T-helper 17 cell (primary cell): ENCODE measurements at regions not wholly inside any gene's neighbourhood (a gene's known extent, or its start where the extent isn't known, plus 50 kb on each side); places are given as distances from the start of the nearest gene placed in this dataset.

Experiments used
- ATAC-seq: fragments of 150-1000 bp; cut with Tn5 transposase; 2 replicates; pipeline ENCODE4 v1.10.0; 2021; ENCODE audit warnings: mild to moderate bottlenecking, moderate library complexity
- DNase-seq, 3 donors: peaks; one replicate each; pipeline versions ENCODE4 v3.0.0 to v3.0.0-alpha.2; 2020 to 2021
- H3K9me3 ChIP-seq: one replicate; pipeline ENCODE4 v1.7.0; 2013; ENCODE audit warnings: low read length, mild to moderate bottlenecking; ENCODE audit not compliant: control insufficient read depth, poor library complexity, severe bottlenecking
- H3K27ac Mint-ChIP-seq: one replicate; pipeline ENCODE4 v1.8.0; 2022; ENCODE audit warnings: mild to moderate bottlenecking, moderate library complexity, mixed read lengths
- H3K27me3 Mint-ChIP-seq: one replicate; pipeline ENCODE4 v1.8.0; 2022; ENCODE audit warnings: mixed read lengths
- H3K36me3 Mint-ChIP-seq: one replicate; pipeline ENCODE4 v1.8.0; 2022; ENCODE audit warnings: low read depth, mixed read lengths
- H3K4me1 Mint-ChIP-seq: one replicate; pipeline ENCODE4 v1.8.0; 2022; ENCODE audit warnings: mild to moderate bottlenecking, mixed read lengths
- H3K4me3 Mint-ChIP-seq: one replicate; pipeline ENCODE4 v1.8.0; 2022; ENCODE audit warnings: mild to moderate bottlenecking, moderate library complexity, mixed read lengths

GRCh38 chr13:74325106-74325505 lies 190.9 kb upstream of the KLF12 start:
- Mint-ChIP-seq H3K4me1 (peaks cover 7% of the 10 kb centered on the region), H3K36me3 (peaks cover 7% of the 10 kb centered on the region), H3K27me3 (no peaks in the 10 kb centered on the region), H3K27ac (no peak overlapping the region), H3K4me3 (no peak overlapping the region)
- DNase-seq: no peak
- no peaks in the 10 kb centered on the region for H3K9me3 ChIP-seq
- ATAC-seq: no peak

DNA sequence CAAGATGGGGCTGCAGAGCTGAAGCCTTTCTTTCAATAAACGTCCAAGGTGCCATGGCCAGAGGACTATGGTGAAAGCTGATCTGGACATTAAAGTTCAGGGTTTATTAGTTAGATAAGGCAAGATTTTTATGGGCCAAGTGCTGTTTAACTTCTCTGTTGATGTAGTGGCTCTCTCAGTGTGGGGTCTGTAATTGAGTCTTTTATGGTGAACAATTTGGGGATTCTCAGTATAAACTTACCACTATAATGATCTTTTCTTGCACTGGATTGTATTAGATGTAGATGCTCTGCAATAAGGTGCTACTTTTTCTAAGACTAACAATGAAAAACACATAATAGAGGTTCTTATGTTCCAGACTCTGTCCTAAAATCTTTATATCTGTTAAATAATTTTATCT lies 190.1 kb upstream of the KLF12 start:
- Mint-ChIP-seq H3K36me3 (peaks cover 7% of the 10 kb centered on the region), H3K27ac (no peak overlapping the region), H3K4me1 (peaks cover 4% of the 10 kb centered on the region), H3K4me3 (no peak overlapping the region), H3K27me3 (no peaks in the 10 kb centered on the region)
- ATAC-seq (no peak), DNase-seq (no peak)
- H3K9me3 ChIP-seq: no peaks in the 10 kb centered on the region

DNA sequence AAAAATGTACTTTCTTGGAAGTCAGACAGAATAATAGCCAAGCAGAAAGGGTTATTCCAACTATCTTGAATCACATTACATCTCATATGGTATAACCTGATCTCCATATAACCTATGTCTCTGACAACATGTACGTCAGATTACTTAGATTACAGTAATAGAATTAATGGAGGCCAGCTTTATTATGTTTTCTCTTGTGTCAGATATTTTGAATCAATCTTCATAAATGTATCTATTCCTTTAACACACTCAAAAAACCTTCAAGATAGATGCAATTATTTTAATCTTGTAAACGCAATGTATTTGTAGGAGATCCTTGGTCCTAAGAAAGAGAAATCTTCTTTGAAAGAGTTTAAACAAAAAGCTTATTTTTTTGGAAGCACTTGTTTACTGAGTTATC lies 188.4 kb upstream of the KLF12 start:
- H3K27ac Mint-ChIP-seq: no peak overlapping the region
- ATAC-seq: no peak
- no peak overlapping the region for H3K4me3 Mint-ChIP-seq
- DNase-seq: no peak
- no peaks in the 10 kb centered on the region for H3K27me3 Mint-ChIP-seq
- H3K4me1 Mint-ChIP-seq: peaks cover 4% of the 10 kb centered on the region
- H3K36me3 Mint-ChIP-seq: peaks cover 7% of the 10 kb centered on the region
- H3K9me3 ChIP-seq: no peaks in the 10 kb centered on the region

- Mint-ChIP-seq H3K27ac (no peak overlapping the region), H3K4me3 (no peak overlapping the region), H3K27me3 (no peaks in the 10 kb centered on the region), H3K36me3 (peaks cover 3% of the 10 kb centered on the region), H3K4me1 (peaks cover 12% of the 10 kb centered on the region)
- no peaks in the 10 kb centered on the region for H3K9me3 ChIP-seq
- no peak for ATAC-seq
- DNase-seq: no peak
Measured at GRCh38 chr13:74320282-74320681, 186.1 kb upstream of the KLF12 start.

GRCh38 chr13:74316547-74316946 lies 182.3 kb upstream of the KLF12 start:
- H3K27me3 Mint-ChIP-seq: no peaks in the 10 kb centered on the region
- no peak overlapping the region for H3K27ac Mint-ChIP-seq
- H3K4me3 Mint-ChIP-seq: no peak overlapping the region
- peaks cover 2% of the 10 kb centered on the region for H3K36me3 Mint-ChIP-seq
- DNase-seq (no peak), ATAC-seq (no peak)
- H3K4me1 Mint-ChIP-seq: peaks cover 10% of the 10 kb centered on the region
- H3K9me3 ChIP-seq: no peaks in the 10 kb centered on the region

DNA sequence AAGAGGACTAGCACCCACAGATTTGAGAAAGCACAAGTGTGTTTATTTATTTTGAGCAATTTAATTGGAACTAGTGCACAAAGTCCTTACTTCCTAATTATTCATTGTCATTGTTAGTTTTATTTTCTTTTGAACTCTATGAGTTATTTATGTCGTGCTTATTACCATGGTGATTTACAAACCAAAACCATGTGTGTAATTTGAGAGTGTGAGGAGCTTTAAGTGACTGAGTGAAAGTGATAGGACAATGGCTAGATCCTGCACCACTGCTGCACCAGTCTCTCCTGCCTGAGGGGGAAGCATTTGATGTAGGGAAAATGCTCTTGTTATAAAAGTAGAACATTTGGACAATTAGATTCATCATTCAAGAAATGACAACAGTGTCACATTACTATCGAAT lies 172.3 kb upstream of the KLF12 start:
- ATAC-seq: peak; percentile 36

GRCh38 chr13:74305876-74306275 lies 171.7 kb upstream of the KLF12 start:
- DNase-seq (no peak), ATAC-seq (peak; percentile 41)
- H3K9me3 ChIP-seq: no peaks in the 10 kb centered on the region
- no peaks in the 10 kb centered on the region for H3K36me3 Mint-ChIP-seq
- no peak overlapping the region for H3K27ac Mint-ChIP-seq
- H3K4me3 Mint-ChIP-seq: no peak overlapping the region
- H3K27me3 Mint-ChIP-seq: no peaks in the 10 kb centered on the region
- no peaks in the 10 kb centered on the region for H3K4me1 Mint-ChIP-seq

More for the DNA sequence above, 172.3 kb upstream of the KLF12 start:
- H3K36me3 Mint-ChIP-seq: no peaks in the 10 kb centered on the region
- H3K4me3 Mint-ChIP-seq: no peak overlapping the region
- H3K27ac Mint-ChIP-seq: no peak overlapping the region
- DNase-seq: no peak
- no peaks in the 10 kb centered on the region for H3K9me3 ChIP-seq
- H3K4me1 Mint-ChIP-seq: no peaks in the 10 kb centered on the region
- H3K27me3 Mint-ChIP-seq: no peaks in the 10 kb centered on the region

- DNase-seq (no peak), ATAC-seq (no peak)
- peaks cover 3% of the 10 kb centered on the region for H3K4me1 Mint-ChIP-seq
- no peaks in the 10 kb centered on the region for H3K9me3 ChIP-seq
- H3K27me3 Mint-ChIP-seq: no peaks in the 10 kb centered on the region
- no peak overlapping the region for H3K27ac Mint-ChIP-seq
- H3K4me3 Mint-ChIP-seq: no peak overlapping the region
- H3K36me3 Mint-ChIP-seq: peaks cover 2% of the 10 kb centered on the region
Measured at GRCh38 chr13:74301258-74301935, 167.2 kb upstream of the KLF12 start.

GRCh38 chr13:74300162-74300561 lies 166.0 kb upstream of the KLF12 start:
- ATAC-seq: no peak
- no peak overlapping the region for H3K4me3 Mint-ChIP-seq
- no peak overlapping the region for H3K27ac Mint-ChIP-seq
- DNase-seq: no peak
- peaks cover 2% of the 10 kb centered on the region for H3K36me3 Mint-ChIP-seq
- H3K27me3 Mint-ChIP-seq: no peaks in the 10 kb centered on the region
- peaks cover 9% of the 10 kb centered on the region for H3K4me1 Mint-ChIP-seq
- H3K9me3 ChIP-seq: no peaks in the 10 kb centered on the region

- H3K36me3 Mint-ChIP-seq: peaks cover 5% of the 10 kb centered on the region
- no peaks in the 10 kb centered on the region for H3K9me3 ChIP-seq
- H3K4me3 Mint-ChIP-seq: no peak overlapping the region
- no peaks in the 10 kb centered on the region for H3K27me3 Mint-ChIP-seq
- DNase-seq (no peak), ATAC-seq (no peak)
- H3K27ac Mint-ChIP-seq: no peak overlapping the region
- peaks cover 13% of the 10 kb centered on the region for H3K4me1 Mint-ChIP-seq
Measured at GRCh38 chr13:74299721-74300120, 165.5 kb upstream of the KLF12 start.

DNA sequence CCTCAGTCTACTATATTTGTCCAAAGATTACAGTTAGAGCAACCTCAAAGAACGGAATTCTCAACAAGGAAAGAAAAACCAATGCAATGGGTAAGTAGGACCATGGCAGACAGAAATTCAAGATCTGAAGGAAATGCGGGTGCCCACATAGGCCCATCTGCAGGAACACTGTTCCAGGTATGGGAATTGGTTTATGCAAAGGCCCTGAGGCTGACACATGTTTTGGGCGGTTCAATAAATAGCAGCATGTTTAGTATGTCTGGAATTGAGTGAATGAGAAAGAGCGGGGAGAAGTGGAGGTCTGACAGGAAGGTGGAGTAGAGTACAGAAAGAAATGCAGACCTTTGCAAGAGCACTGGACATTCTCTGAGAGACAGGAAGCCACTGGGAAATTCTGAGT lies 164.7 kb upstream of the KLF12 start:
- ATAC-seq: no peak
- Mint-ChIP-seq H3K27ac (no peak overlapping the region), H3K4me1 (peaks cover 13% of the 10 kb centered on the region), H3K4me3 (no peak overlapping the region), H3K27me3 (no peaks in the 10 kb centered on the region), H3K36me3 (peaks cover 5% of the 10 kb centered on the region)
- DNase-seq: no peak
- H3K9me3 ChIP-seq: no peaks in the 10 kb centered on the region

DNA sequence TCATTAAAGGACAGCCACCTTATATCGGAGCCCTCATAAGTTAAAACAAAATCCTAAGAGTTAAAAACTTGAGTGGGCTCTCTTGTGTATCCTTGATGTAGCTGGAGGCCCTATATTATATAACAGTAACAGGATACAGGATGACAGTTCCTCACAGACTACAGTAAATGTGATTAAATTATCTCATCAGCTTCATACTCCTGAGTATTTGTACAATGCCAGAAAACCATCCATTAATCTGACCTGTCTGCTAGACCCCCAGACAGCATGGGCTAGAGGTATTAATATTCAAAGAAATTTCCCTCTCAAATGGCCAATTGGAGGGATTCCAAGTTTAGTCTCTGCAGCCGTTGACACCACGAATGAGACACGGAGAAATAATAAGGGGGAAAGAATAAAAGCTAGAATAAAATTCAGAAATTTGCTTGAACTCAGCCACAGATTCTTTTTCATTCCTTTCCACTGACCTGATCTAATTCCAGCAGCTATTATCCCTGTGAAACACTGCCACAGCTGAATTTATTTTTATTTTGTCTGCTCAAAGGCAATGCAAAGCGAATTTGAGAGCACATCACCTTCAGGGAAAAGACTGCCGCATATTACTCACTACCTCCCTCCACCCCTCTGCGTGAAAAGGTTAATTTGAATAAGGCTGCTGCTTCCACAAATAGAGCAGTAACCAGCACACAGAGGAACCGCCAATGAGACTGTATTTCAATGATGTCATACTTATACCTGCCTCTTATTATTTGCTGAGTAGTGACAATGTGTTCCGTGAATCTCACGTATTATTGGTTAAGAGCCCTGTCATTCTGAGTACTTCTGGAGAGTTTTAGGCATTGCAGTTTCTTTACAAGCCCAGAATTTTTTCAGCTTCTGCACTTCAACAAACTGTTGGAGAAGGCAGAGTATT lies 155.9 kb upstream of the KLF12 start:
- H3K27ac Mint-ChIP-seq: peak overlapping the region; percentile 99
- peaks cover 45% of the 10 kb centered on the region for H3K4me1 Mint-ChIP-seq
- no peak overlapping the region for H3K4me3 Mint-ChIP-seq
- no peaks in the 10 kb centered on the region for H3K27me3 Mint-ChIP-seq
- ATAC-seq: peak; percentile 64
- H3K36me3 Mint-ChIP-seq: peaks cover 2% of the 10 kb centered on the region
- H3K9me3 ChIP-seq: no peaks in the 10 kb centered on the region
- peak in 1 of 3 donors; percentile 12 for DNase-seq

DNA sequence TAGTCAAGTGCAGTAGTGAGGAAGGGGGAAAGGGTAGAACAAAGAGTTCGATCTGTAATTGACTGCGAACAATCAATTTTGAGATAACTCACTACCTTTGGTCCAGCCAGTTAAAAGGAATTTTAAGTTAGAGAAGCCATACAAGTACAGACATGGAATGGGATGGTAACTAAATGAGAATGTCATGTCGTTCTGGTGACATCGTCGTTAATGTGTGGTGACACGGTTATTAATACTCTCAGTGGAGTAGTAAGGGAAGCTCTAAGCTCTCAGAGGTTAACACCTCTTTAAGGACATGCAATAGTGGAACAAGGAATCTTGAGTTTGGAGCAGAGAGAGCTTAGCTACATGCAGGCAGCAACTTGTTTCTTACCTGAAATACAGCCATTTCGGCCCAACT lies 154.9 kb upstream of the KLF12 start:
- Mint-ChIP-seq H3K4me1 (peaks cover 42% of the 10 kb centered on the region), H3K36me3 (no peaks in the 10 kb centered on the region), H3K27me3 (no peaks in the 10 kb centered on the region), H3K4me3 (no peak overlapping the region), H3K27ac (peak overlapping the region; percentile 99)
- ATAC-seq: no peak
- H3K9me3 ChIP-seq: no peaks in the 10 kb centered on the region
- DNase-seq: no peak
